Spinal cord (tissue), 9 donors: ENCODE measurements at regions not wholly inside any gene's neighbourhood (a gene's known extent, or its start where the extent isn't known, plus 50 kb on each side); places are given as distances from the start of the nearest gene placed in this dataset.
"Not testable (repeated sequence)": the region's sequence is repeated elsewhere in the genome, so short reads cannot be mapped to it uniquely, and the experiment has no call there.

Experiments
- DNase-seq, 6 donors: peaks; one replicate each; pipeline versions ENCODE4 v3.0.0 to v3.0.0-alpha.2; 2013 to 2015; ENCODE audit warnings: low spot score in 6 of 6, low read depth in 4 of 6
- H3K27ac ChIP-seq: one replicate; pipeline ENCODE4 v1.5.1; 2013; ENCODE audit warnings: low read depth, low read length, control low read depth
- H3K27me3 ChIP-seq: one replicate; pipeline ENCODE4 v1.6.1; 2013; ENCODE audit warnings: low read length; ENCODE audit not compliant: control insufficient read depth, insufficient read depth
- H3K36me3 ChIP-seq: one replicate; pipeline ENCODE4 v1.6.1; 2013; ENCODE audit warnings: low read length; ENCODE audit not compliant: control insufficient read depth, insufficient read depth
- H3K4me1 ChIP-seq: one replicate; pipeline ENCODE4 v1.6.1; 2013; ENCODE audit warnings: low read length; ENCODE audit not compliant: control insufficient read depth, insufficient read depth
- H3K4me3 ChIP-seq: one replicate; pipeline ENCODE4 v1.5.1; 2013; ENCODE audit warnings: low read depth, low read length, control low read depth
- H3K9me3 ChIP-seq: one replicate; pipeline ENCODE4 v1.6.1; 2013; ENCODE audit warnings: low read length; ENCODE audit not compliant: control insufficient read depth, insufficient read depth
- WGBS: methylation state at CpG from one replicate; pipeline ENCODE4 v1.1.5; 2013; ENCODE audit warnings: missing lambda C conversion rate; ENCODE audit not compliant: insufficient coverage; 5-methylcytosine and 5-hydroxymethylcytosine counted together
- donor health status: healthy.

DNA sequence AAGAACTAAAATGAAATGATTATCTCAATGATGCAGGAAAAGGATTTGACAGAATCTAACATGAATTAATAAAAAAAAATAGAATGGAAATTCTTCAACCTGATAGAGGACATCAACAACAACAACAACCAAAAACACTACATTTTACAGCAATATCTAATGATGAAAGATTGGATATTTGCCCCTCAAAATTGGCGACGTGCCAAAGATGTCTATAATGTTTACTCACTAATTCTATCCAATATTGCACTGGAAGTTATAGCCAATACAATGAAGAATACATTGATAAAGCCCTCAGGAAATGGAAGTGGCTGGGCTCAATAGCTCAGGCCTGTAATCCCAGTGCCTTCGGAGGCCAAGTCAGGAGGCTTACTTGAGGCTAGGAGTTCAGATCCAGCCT is 99.4 kb upstream of the ANTXRL start:
- not testable (repeated sequence) for H3K36me3 ChIP-seq, H3K4me1 ChIP-seq, H3K27me3 ChIP-seq, H3K9me3 ChIP-seq, DNase-seq, H3K4me3 ChIP-seq, H3K27ac ChIP-seq
- 94% methylated on average over 3 of the region's 3 CpGs for WGBS

DNA sequence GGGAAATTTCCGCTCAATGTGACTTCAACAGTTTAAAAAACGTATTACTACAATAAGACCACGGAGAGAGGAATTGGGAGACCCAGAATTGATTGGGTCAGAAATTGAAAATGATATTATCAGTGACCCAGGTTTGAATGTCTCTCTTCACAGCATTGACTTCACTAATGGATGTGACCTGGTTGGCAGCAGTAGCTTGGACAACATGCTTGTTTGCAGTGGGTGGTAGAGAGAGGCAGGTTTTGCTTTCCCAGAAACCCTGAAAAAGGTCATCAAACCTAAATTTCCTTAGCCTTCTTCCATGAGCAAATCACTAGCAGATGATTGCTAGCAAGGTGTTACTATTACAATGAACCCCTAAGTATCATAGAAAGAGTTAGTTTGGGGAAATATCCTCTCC is 89.7 kb upstream of the ANTXRL start:
- H3K27ac ChIP-seq: no peak overlapping the region
- DNase-seq: no peak
- H3K4me1 ChIP-seq: no peaks in the 10 kb centered on the region
- no peaks in the 10 kb centered on the region for H3K36me3 ChIP-seq
- no peak overlapping the region for H3K4me3 ChIP-seq
- WGBS: no CpG with 5 or more reads among the region's 3 CpGs
- no peaks in the 10 kb centered on the region for H3K9me3 ChIP-seq
- no peaks in the 10 kb centered on the region for H3K27me3 ChIP-seq

DNA sequence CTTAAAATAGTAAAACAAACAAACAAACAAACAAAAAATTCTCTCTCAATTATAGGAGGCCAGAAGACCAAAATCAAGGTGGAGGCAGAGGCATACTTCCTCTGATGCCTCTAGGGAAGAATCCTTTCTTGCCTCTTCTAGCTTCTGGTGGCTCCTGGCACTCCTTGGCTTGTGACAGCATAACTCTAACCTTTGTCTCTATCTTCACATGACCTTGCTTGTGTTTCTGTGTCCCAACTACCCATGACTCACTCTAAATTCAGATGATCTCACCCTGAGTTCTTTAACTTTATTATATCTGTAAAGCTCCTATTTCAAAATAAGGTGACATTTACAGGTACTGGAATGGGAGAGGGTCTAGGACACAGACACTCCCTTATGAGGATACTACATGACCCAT is 88.3 kb upstream of the ANTXRL start:
- DNase-seq: no peak
- Histone ChIP-seq H3K27ac (no peak overlapping the region), H3K4me3 (no peak overlapping the region), H3K36me3 (no peaks in the 10 kb centered on the region), H3K9me3 (no peaks in the 10 kb centered on the region), H3K4me1 (no peaks in the 10 kb centered on the region), H3K27me3 (no peaks in the 10 kb centered on the region)

DNA sequence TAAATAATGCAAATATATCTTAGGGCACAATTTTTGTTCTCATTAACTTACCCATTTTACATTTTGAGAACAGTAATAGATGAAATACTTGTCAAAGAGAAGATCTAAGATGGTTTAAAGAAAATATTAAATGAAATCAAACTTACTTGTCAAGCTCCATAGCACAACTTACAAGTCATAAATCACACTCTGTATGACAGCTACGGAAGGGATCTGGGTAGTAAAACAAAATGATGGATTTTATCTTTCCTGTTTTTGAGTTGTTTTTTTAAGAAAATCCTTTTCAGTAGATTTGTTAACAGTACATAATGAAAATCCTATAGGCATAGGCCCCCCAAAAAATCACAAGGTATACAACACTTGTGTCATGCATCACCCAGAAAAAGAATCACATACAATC is 84.4 kb upstream of the ANTXRL start:
- not testable (repeated sequence) for H3K9me3 ChIP-seq, H3K36me3 ChIP-seq, H3K4me3 ChIP-seq, H3K4me1 ChIP-seq, H3K27me3 ChIP-seq, H3K27ac ChIP-seq, DNase-seq
- WGBS: no CpG with 5 or more reads among the region's 1 CpG

DNA sequence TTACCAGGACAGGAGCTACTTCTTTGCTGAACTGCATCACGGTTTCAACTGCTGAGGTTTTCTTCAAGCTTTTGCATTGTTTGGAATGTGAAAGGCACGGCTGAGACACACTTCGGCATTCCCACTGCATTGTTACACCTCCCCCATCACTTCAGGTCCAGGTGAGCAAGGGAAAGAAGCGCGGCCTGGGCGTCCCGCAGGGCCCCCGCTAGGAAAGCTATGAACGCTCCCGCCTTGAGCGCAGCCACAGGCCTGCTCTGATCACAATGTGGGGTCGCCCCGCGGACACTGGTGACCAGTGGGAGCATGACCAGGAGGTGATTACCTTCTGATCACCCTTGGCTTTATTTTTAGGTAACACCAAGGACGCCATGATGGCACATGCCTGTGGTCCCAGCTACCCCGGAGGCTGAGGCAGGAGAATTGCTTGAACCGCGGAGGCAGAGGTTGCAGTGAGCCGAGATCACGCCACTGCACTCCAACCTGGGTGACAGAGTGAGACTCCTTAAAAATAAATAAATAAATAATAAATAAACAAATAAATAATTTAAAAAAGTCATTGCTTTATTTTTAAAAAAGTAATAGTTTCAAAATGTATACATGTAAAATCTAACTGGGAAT is 82.2 kb upstream of the ANTXRL start:
- not testable (repeated sequence) for H3K27ac ChIP-seq

DNA sequence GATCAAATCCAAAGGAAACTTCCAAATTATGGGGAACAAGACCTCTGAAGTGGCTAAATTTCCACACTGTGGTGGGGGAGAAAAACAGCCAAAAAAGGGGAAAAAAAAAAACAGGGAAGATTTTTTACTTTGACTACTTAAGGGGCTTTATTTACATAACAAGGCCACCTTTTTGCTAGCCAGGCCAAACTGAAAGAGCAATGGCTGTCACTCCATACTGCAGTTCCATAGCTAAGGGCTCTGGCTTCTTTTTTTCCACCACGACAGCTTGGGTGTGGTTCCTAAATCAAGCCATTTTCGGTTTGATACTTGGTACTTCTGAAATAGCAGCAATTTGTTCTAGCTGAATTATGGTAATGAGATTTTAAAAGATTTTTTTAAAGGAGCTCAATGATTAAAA is 76.4 kb upstream of the ANTXRL start:
- DNase-seq, H3K36me3 ChIP-seq, H3K27ac ChIP-seq, H3K4me1 ChIP-seq, H3K4me3 ChIP-seq, H3K27me3 ChIP-seq, H3K9me3 ChIP-seq: not testable (repeated sequence)
- no CpG with 5 or more reads among the region's 2 CpGs for WGBS

More for the DNA sequence above, 82.2 kb upstream of the ANTXRL start:
- WGBS: 85% methylated on average over 7 of the region's 20 CpGs
- not testable (repeated sequence) for H3K36me3 ChIP-seq, H3K27me3 ChIP-seq, H3K4me1 ChIP-seq, DNase-seq, H3K9me3 ChIP-seq, H3K4me3 ChIP-seq

DNA sequence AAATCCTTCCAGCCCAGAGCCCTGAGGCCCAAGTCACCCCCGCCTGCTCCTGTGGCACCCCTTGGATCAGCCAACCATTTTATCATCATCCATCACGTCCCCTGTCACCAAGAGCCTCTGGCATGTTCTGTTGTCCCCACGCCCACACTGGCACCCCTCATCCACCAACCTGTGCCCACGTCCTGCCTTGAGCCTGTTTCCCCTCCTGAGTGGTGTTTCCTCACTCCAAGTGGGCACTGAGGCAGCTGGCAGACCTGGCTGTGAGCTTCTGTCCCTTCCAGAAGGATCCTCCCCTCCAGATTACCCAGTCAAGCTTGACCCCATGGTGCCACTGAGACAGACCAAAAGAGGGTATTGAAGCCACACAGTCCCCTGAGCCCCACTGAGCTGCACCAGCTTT is 71.4 kb upstream of the ANTXRL start:
- DNase-seq: no peak
- Histone ChIP-seq H3K9me3 (no peaks in the 10 kb centered on the region), H3K27ac (no peak overlapping the region), H3K4me1 (no peaks in the 10 kb centered on the region), H3K27me3 (no peaks in the 10 kb centered on the region), H3K36me3 (no peaks in the 10 kb centered on the region), H3K4me3 (no peak overlapping the region)
- WGBS: 75% methylated on average over 4 of the region's 4 CpGs

DNA sequence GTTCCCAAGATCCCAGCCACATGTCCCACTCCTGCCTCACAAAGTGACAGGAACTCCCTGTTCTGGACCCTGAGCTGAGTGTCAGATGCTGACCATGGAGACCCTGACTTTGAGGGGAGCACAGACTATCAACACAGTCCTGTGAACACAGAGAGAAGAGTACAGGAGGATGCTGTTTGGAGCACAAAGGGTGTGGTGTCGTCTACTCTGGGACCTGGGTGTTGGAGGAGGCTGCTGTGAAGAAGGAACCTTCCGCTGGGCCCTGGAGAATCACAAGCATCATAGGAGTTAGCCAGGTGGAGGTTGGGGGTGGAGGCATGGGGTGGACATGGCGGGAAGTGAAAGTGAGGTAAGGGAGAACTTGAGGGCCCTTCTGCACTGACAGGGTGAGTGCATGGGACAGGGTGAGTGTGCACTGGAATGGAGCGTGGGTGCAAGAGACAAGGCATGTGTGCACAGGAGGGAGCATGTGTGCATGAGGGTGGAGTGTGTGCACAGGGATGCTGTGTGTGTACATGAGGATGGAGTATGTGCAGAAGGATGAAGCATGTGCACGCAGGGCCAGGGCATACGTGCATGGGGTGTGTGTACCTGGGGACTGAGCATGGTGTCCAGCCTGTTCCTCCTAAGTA is 70.7 kb upstream of the ANTXRL start:
- H3K27ac ChIP-seq: no peak overlapping the region
- no peaks in the 10 kb centered on the region for H3K27me3 ChIP-seq
- no peak overlapping the region for H3K4me3 ChIP-seq
- no peaks in the 10 kb centered on the region for H3K9me3 ChIP-seq
- no peaks in the 10 kb centered on the region for H3K4me1 ChIP-seq
- 93% methylated on average over 6 of the region's 6 CpGs for WGBS
- no peak for DNase-seq
- H3K36me3 ChIP-seq: no peaks in the 10 kb centered on the region

DNA sequence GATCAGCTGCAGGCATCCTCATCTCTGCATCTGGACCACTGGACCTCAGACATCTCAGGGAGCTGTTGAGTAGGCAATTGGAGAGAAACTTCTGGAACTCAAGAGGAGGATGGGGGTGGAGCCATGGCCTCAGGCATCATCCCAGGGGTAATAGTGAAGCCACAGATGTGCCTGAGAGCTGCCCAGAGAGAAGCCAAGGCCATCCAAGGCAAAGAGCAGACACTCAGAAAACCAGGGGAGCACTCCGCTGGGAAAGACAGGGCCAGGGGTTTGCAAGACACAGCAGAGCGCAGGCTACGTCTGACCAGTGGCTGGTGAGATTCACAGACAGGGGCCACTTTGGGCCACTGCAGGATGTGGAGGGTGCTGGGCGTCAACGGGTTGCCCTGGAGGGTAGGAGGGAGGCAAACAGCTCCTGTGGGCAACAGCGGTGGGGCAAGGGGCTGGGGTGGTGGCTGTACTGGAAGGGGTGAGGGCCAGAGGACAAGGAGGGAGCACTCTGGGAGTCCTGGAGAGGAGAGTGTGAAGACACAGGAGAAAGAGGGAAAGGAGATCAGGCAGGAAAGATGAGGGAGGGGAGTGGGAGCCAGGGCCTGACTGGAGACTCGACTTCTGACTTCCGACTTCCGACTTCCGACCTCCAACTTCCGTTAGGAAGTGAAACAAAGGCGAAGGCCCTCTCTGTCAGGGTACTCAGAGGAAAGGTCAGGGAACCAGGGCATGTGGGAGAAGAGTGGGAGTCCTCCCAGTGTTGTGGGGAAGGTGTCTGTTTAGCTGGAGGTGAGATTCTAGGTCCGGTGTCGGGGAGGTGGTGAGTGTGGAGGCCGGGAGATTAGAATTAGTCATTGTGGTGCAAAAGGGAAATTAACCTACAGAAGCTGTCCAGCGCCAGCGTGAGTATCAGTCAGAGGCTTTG is 69.7 kb upstream of the ANTXRL start:
- Histone ChIP-seq H3K9me3 (no peaks in the 10 kb centered on the region), H3K36me3 (no peaks in the 10 kb centered on the region), H3K4me1 (no peaks in the 10 kb centered on the region), H3K27me3 (no peaks in the 10 kb centered on the region), H3K4me3 (no peak overlapping the region), H3K27ac (no peak overlapping the region)
- no peak for DNase-seq
- 87% methylated on average over 17 of the region's 17 CpGs for WGBS
